Adrenal gland (tissue), 9 donors: ENCODE measurements at regions not wholly inside any gene's neighbourhood (a gene's known extent, or its start where the extent isn't known, plus 50 kb on each side); places are given as distances from the start of the nearest gene placed in this dataset.

Experiments used
- DNase-seq, 7 donors: peaks; one replicate each; pipeline ENCODE4 v3.0.0-alpha.2; 2019 to 2020
- H3K27ac ChIP-seq, 5 donors: fragments of 200-600 bp; sonication (generic) in 4 of 5; 1 replicate in 3 of 5; 2 replicates in 2 of 5; pipeline versions ENCODE4 v1.5.1 to v1.8.0; 2016 to 2020; ENCODE audit warnings: mild to moderate bottlenecking in 1 of 5
- H3K27me3 ChIP-seq: fragments of 200-600 bp; 2 replicates; pipeline ENCODE4 v1.8.0; 2021
- H3K36me3 ChIP-seq, 2 donors: fragments of 200-600 bp; replicated peaks in 1 of 2; 1 replicate in 1 of 2; 2 replicates in 1 of 2; pipeline versions ENCODE4 v1.5.1 to v1.8.0; 2018 to 2022
- H3K4me1 ChIP-seq, 2 donors: fragments of 200-600 bp; replicated peaks in 1 of 2; 1 replicate in 1 of 2; 2 replicates in 1 of 2; pipeline versions ENCODE4 v1.5.1 to v1.8.0; 2018 to 2021
- H3K4me3 ChIP-seq, 4 donors: fragments of 200-600 bp; sonication (generic) in 3 of 4; one replicate each; pipeline ENCODE4 v1.5.1; 2016 to 2018
- H3K9me3 ChIP-seq, 3 donors: fragments of 200-600 bp; sonication (generic) in 1 of 3; replicated peaks in 1 of 3; 1 replicate in 2 of 3; 2 replicates in 1 of 3; pipeline versions ENCODE4 v1.5.1 to v1.8.0; 2016 to 2021
- POLR2A ChIP-seq, 2 donors: fragments of 450-650 bp; IDR thresholded peaks; one replicate each; pipeline ENCODE4 v1.6.1; 2017; ENCODE audit warnings: antibody characterized with exemption in 2 of 2, mild to moderate bottlenecking in 2 of 2, moderate library complexity in 1 of 2
- WGBS, 4 donors: extraction: QIAGEN DNeasy Blood & Tissue Kit in 2 of 4; methylation state at CpG; one replicate each; pipeline versions ENCODE4 v1.1.5 to v1.1.7; 2013 to 2017; 5-methylcytosine and 5-hydroxymethylcytosine counted together
- intact Hi-C, 2 donors: fragments of 100-400 bp; cut with DNase I; formaldehyde crosslinking; loops; one replicate each; pipeline versions ENCODE4 v1.14.1 to v1.15.0; 2022 to 2023
- TF ChIP-seq, protein P1 (sequence below), 6 experiments: fragments of 450-650 bp in 4 of 6; fragments of 200-600 bp in 2 of 6; sonication (generic) in 1 of 6; IDR thresholded peaks; 1 replicate in 5 of 6; 2 replicates in 1 of 6; pipeline versions ENCODE4 v1.5.1 to v1.8.0; 2016 to 2021; ENCODE audit warnings: antibody characterized with exemption in 6 of 6, mild to moderate bottlenecking in 2 of 6, moderate library complexity in 1 of 6
- donor health status: healthy with polysubstance abuse.
- donor health status: Bipolar disorder and iron deficiency.
- donor health status: DM: yes; HTN: yes; CAD: no.
- donor health status: DM: no; HTN: no; CAD: no.
- donor health status: DM: no; HTN: no; CAD: no.

DNA sequence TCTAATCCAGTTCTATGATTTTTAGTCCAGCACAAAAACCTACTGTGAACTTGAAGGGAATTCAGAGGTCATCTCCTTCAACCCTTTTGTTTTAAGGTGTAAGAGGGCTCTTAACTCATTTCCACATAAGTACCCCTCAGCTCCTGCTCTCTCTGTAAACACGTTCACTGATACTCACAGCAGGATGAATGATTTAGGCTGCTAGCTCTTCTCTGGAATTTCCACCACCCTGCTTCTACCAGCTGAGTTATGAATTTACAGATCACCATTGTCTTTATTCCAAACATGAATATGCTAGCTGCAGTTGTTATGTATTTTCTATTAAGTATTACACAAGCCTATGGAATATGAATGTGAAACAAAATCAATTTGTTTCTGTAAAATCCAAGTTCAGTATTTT lies 101.3 kb upstream of the NANOGP8 start:
- H3K9me3 ChIP-seq, result no peaks in the 10 kb centered on the region
- H3K27ac ChIP-seq, result no peak overlapping the region
- no peaks in the 10 kb centered on the region for H3K27me3 ChIP-seq
- H3K36me3 ChIP-seq, result no peaks in the 10 kb centered on the region
- H3K4me3 ChIP-seq, result no peak overlapping the region
- peaks cover 5 to 8% of the 10 kb centered on the region in 2 donors for H3K4me1 ChIP-seq
- TF ChIP-seq, protein P1, sequence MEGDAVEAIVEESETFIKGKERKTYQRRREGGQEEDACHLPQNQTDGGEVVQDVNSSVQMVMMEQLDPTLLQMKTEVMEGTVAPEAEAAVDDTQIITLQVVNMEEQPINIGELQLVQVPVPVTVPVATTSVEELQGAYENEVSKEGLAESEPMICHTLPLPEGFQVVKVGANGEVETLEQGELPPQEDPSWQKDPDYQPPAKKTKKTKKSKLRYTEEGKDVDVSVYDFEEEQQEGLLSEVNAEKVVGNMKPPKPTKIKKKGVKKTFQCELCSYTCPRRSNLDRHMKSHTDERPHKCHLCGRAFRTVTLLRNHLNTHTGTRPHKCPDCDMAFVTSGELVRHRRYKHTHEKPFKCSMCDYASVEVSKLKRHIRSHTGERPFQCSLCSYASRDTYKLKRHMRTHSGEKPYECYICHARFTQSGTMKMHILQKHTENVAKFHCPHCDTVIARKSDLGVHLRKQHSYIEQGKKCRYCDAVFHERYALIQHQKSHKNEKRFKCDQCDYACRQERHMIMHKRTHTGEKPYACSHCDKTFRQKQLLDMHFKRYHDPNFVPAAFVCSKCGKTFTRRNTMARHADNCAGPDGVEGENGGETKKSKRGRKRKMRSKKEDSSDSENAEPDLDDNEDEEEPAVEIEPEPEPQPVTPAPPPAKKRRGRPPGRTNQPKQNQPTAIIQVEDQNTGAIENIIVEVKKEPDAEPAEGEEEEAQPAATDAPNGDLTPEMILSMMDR (IDR thresholded peaks at IDR 0.05), result no peak
- TF ChIP-seq POLR2A (IDR thresholded peaks at IDR 0.05), result no peak
- WGBS, 4 donors, result 84 to 100% (median 89%) methylated on average over 1 of the region's 1 CpG
- intact Hi-C loops, result no loop called here
- no peak for DNase-seq

DNA sequence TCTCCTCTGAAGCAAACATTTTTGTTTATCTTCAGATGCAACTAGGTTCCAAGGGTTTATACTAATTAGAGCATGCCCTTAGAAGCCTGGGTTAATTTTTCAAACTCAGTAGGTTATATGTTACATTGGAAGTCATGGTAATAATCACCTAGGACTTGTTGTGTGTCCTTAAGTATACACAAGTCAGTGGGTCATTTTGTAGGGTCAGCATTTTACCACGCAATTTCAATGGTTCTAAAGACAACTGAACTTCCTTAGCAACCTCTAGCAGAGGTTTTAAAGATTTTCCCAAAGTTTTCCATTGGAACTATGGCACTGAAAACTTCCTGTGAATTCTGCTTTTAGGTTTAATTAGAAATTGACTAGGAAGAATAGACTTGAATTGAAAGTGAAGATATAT lies 99.6 kb upstream of the NANOGP8 start:
- TF ChIP-seq, protein P1 (IDR thresholded peaks at IDR 0.05), result no peak
- no peak for TF ChIP-seq POLR2A (IDR thresholded peaks at IDR 0.05)
- no peak for DNase-seq
- 53 to 80% (median 66%) methylated on average over 1 of the region's 1 CpG for WGBS, 4 donors
- H3K9me3 ChIP-seq, result no peaks in the 10 kb centered on the region
- intact Hi-C loops, result no loop called here
- H3K4me1 ChIP-seq, result peaks cover 5 to 8% of the 10 kb centered on the region in 2 donors
- no peak overlapping the region for H3K27ac ChIP-seq
- H3K27me3 ChIP-seq, result no peaks in the 10 kb centered on the region
- H3K36me3 ChIP-seq, result no peaks in the 10 kb centered on the region
- no peak overlapping the region for H3K4me3 ChIP-seq

DNA sequence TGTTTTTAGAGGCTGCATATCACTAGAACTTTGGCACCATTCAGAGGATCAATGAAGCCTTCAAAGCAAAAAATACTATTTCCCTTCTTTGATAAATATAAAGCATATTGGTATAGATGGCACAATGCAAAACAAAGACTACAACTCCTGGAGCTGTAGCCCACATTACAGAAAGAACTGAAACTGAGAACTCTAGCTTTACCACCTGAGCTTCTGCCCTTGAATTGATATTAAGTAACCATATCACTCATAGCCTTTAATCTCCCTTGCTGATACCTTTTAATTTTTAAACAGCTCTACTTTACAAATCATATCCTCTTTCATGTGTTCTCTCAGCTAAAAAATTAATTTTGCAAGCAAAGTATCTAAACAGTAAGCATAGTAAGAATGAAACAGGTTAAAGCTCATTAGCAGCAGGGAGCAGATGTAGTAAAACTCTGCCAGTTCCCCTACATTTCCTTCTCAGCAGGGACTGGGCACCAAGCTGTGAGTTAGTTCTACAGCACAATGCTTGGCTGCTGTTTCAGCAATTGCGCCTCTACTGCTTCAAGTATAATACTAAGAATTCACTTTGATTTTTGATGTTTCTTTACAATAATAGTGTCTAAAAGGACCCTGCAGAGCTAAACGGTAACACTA lies 97.9 kb upstream of the NANOGP8 start:
- DNase-seq, result no peak
- intact Hi-C loops, result no loop called here
- H3K36me3 ChIP-seq, result no peaks in the 10 kb centered on the region
- no peak overlapping the region for H3K27ac ChIP-seq
- no peaks in the 10 kb centered on the region for H3K9me3 ChIP-seq
- no peak overlapping the region for H3K4me3 ChIP-seq
- no peak for TF ChIP-seq POLR2A (IDR thresholded peaks at IDR 0.05)
- TF ChIP-seq, protein P1 (IDR thresholded peaks at IDR 0.05), result no peak
- 23 to 64% (median 54%) methylated on average over 2 of the region's 2 CpGs for WGBS, 4 donors
- H3K27me3 ChIP-seq, result no peaks in the 10 kb centered on the region
- peaks cover 5 to 8% of the 10 kb centered on the region in 2 donors for H3K4me1 ChIP-seq

DNA sequence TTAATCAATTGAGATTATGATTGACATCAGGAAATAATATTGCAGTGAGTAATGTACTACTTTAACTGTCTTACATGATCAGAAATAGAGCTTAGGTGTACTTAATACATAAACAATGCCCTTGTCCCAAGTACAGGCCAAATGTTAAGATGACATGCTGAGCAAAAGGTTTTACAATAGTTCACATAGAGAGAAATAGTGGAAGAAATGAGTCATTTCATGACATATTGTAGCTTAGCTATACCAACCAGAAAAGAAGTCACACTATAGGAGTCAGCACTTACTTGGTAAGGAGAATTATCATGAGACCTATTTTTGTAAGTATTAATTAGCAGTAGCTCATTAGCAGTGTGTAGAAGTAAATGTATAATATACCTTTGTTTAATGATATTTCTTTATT lies 96.4 kb upstream of the NANOGP8 start:
- no peak for DNase-seq
- intact Hi-C loops, result no loop called here
- no peak for TF ChIP-seq POLR2A (IDR thresholded peaks at IDR 0.05)
- TF ChIP-seq, protein P1 (IDR thresholded peaks at IDR 0.05), result no peak

More for the DNA sequence above, 96.4 kb upstream of the NANOGP8 start:
- Histone ChIP-seq H3K27me3 (no peaks in the 10 kb centered on the region), H3K4me3 (no peak overlapping the region), H3K4me1 (peaks cover 5 to 8% of the 10 kb centered on the region in 2 donors), H3K9me3 (no peaks in the 10 kb centered on the region), H3K36me3 (no peaks in the 10 kb centered on the region), H3K27ac (no peak overlapping the region)
